Muscle layer of colon (tissue), 2 donors: ENCODE measurements at regions not wholly inside any gene's neighbourhood (a gene's known extent, or its start where the extent isn't known, plus 50 kb on each side); places are given as distances from the start of the nearest gene placed in this dataset.

Experiments used
- H3K27ac ChIP-seq: one replicate; pipeline ENCODE4 v1.7.0; 2013; ENCODE audit warnings: low read depth, mild to moderate bottlenecking, low read length, moderate library complexity
- H3K27me3 ChIP-seq, 2 donors: one replicate each; pipeline ENCODE4 v1.7.0; 2013; ENCODE audit warnings: low read length in 2 of 2, mild to moderate bottlenecking in 2 of 2; ENCODE audit not compliant: insufficient read depth in 2 of 2, control insufficient read depth in 1 of 2
- H3K36me3 ChIP-seq: one replicate; pipeline ENCODE4 v1.7.0; 2013; ENCODE audit warnings: mild to moderate bottlenecking, low read length; ENCODE audit not compliant: insufficient read depth
- H3K4me1 ChIP-seq: one replicate; pipeline ENCODE4 v1.7.0; 2013; ENCODE audit warnings: mild to moderate bottlenecking, low read length; ENCODE audit not compliant: insufficient read depth
- H3K4me3 ChIP-seq, 2 donors: one replicate each; pipeline ENCODE4 v1.7.0; 2013; ENCODE audit warnings: low read length in 2 of 2, low read depth in 1 of 2, mild to moderate bottlenecking in 1 of 2, moderate library complexity in 1 of 2
- H3K9ac ChIP-seq: one replicate; pipeline ENCODE4 v1.7.0; 2013; ENCODE audit warnings: low read length
- H3K9me3 ChIP-seq: one replicate; pipeline ENCODE4 v1.7.0; 2013; ENCODE audit warnings: mild to moderate bottlenecking, low read length
- donor health status: abdominal sarcoma.
- donor health status: Adenocarcinoma of cecum.

- H3K36me3 ChIP-seq = no peaks in the 10 kb centered on the region
- no peak overlapping the region for H3K4me3 ChIP-seq
- no peak overlapping the region for H3K27ac ChIP-seq
- H3K9me3 ChIP-seq = no peaks in the 10 kb centered on the region
- H3K9ac ChIP-seq = no peak overlapping the region
- H3K27me3 ChIP-seq = no peaks in the 10 kb centered on the region
- no peaks in the 10 kb centered on the region for H3K4me1 ChIP-seq
Measured at GRCh38 chr3:152978152-152978551, 143.2 kb downstream of the P2RY1 start.

- Histone ChIP-seq H3K36me3 (no peaks in the 10 kb centered on the region), H3K27me3 (no peaks in the 10 kb centered on the region), H3K4me1 (no peaks in the 10 kb centered on the region), H3K9me3 (no peaks in the 10 kb centered on the region), H3K4me3 (no peak overlapping the region), H3K27ac (no peak overlapping the region), H3K9ac (no peak overlapping the region)
Measured at GRCh38 chr3:152997526-152997925, 162.6 kb downstream of the P2RY1 start.

GRCh38 chr3:152998591-152998990 lies 163.4 kb upstream of the RAP2B start:
- Histone ChIP-seq H3K36me3 (no peaks in the 10 kb centered on the region), H3K9me3 (no peaks in the 10 kb centered on the region), H3K27me3 (no peaks in the 10 kb centered on the region), H3K4me3 (no peak overlapping the region), H3K4me1 (no peaks in the 10 kb centered on the region), H3K27ac (no peak overlapping the region), H3K9ac (no peak overlapping the region)

- no peak overlapping the region for H3K4me3 ChIP-seq
- H3K9me3 ChIP-seq = no peaks in the 10 kb centered on the region
- no peaks in the 10 kb centered on the region for H3K4me1 ChIP-seq
- no peaks in the 10 kb centered on the region for H3K36me3 ChIP-seq
- H3K27ac ChIP-seq = no peak overlapping the region
- H3K9ac ChIP-seq = no peak overlapping the region
- no peaks in the 10 kb centered on the region for H3K27me3 ChIP-seq
Measured at GRCh38 chr3:153000325-153000724, 161.7 kb upstream of the RAP2B start.

GRCh38 chr3:153001210-153002078 lies 160.6 kb upstream of the RAP2B start:
- Histone ChIP-seq H3K27me3 (no peaks in the 10 kb centered on the region), H3K9ac (no peak overlapping the region), H3K4me1 (no peaks in the 10 kb centered on the region), H3K4me3 (no peak overlapping the region), H3K36me3 (no peaks in the 10 kb centered on the region), H3K9me3 (no peaks in the 10 kb centered on the region), H3K27ac (no peak overlapping the region)

- no peaks in the 10 kb centered on the region for H3K36me3 ChIP-seq
- no peaks in the 10 kb centered on the region for H3K27me3 ChIP-seq
- no peak overlapping the region for H3K27ac ChIP-seq
- H3K4me1 ChIP-seq = no peaks in the 10 kb centered on the region
- no peak overlapping the region for H3K9ac ChIP-seq
- H3K9me3 ChIP-seq = no peaks in the 10 kb centered on the region
- H3K4me3 ChIP-seq = no peak overlapping the region
Measured at GRCh38 chr3:153003441-153003840, 158.6 kb upstream of the RAP2B start.

- H3K27ac ChIP-seq = no peak overlapping the region
- no peaks in the 10 kb centered on the region for H3K27me3 ChIP-seq
- no peak overlapping the region for H3K4me3 ChIP-seq
Measured at GRCh38 chr3:153003862-153004261, 158.2 kb upstream of the RAP2B start.

GRCh38 chr3:153008226-153008625 lies 153.8 kb upstream of the RAP2B start:
- no peaks in the 10 kb centered on the region for H3K9me3 ChIP-seq
- H3K4me3 ChIP-seq = no peak overlapping the region
- H3K9ac ChIP-seq = no peak overlapping the region
- no peaks in the 10 kb centered on the region for H3K27me3 ChIP-seq
- no peaks in the 10 kb centered on the region for H3K4me1 ChIP-seq
- no peaks in the 10 kb centered on the region for H3K36me3 ChIP-seq
- no peak overlapping the region for H3K27ac ChIP-seq

More at GRCh38 chr3:153003862-153004261, 158.2 kb upstream of the RAP2B start:
- Histone ChIP-seq H3K9ac (no peak overlapping the region), H3K4me1 (no peaks in the 10 kb centered on the region), H3K9me3 (no peaks in the 10 kb centered on the region), H3K36me3 (no peaks in the 10 kb centered on the region)

- Histone ChIP-seq H3K36me3 (no peaks in the 10 kb centered on the region), H3K9me3 (no peaks in the 10 kb centered on the region), H3K27ac (no peak overlapping the region), H3K4me3 (no peak overlapping the region), H3K9ac (no peak overlapping the region), H3K4me1 (peaks cover 8% of the 10 kb centered on the region), H3K27me3 (no peaks in the 10 kb centered on the region)
Measured at GRCh38 chr3:153023896-153024295, 138.1 kb upstream of the RAP2B start.

- Histone ChIP-seq H3K4me3 (no peak overlapping the region), H3K9me3 (no peaks in the 10 kb centered on the region), H3K9ac (no peak overlapping the region), H3K4me1 (peaks cover 13% of the 10 kb centered on the region), H3K27ac (no peak overlapping the region), H3K36me3 (no peaks in the 10 kb centered on the region), H3K27me3 (no peaks in the 10 kb centered on the region)
Measured at GRCh38 chr3:153026026-153026425, 136.0 kb upstream of the RAP2B start.

- Histone ChIP-seq H3K27me3 (no peaks in the 10 kb centered on the region), H3K4me1 (peaks cover 13% of the 10 kb centered on the region), H3K4me3 (peak overlapping the region in 1 of 2 donors; percentile 13), H3K36me3 (no peaks in the 10 kb centered on the region), H3K9ac (no peak overlapping the region), H3K9me3 (no peaks in the 10 kb centered on the region), H3K27ac (no peak overlapping the region)
Measured at GRCh38 chr3:153028381-153028780, 133.6 kb upstream of the RAP2B start.

- Histone ChIP-seq H3K36me3 (no peaks in the 10 kb centered on the region), H3K9me3 (no peaks in the 10 kb centered on the region), H3K27ac (no peak overlapping the region), H3K4me3 (no peak overlapping the region), H3K27me3 (no peaks in the 10 kb centered on the region), H3K9ac (no peak overlapping the region), H3K4me1 (peaks cover 13% of the 10 kb centered on the region)
Measured at GRCh38 chr3:153029350-153029749, 132.7 kb upstream of the RAP2B start.
